Keratinocyte (primary cell): ENCODE measurements at regions not wholly inside any gene's neighbourhood (a gene's known extent, or its start where the extent isn't known, plus 50 kb on each side); places are given as distances from the start of the nearest gene placed in this dataset.
"Not testable (repeated sequence)": the region's sequence is repeated elsewhere in the genome, so short reads cannot be mapped to it uniquely, and the experiment has no call there.

Experiments used
- DNase-seq: peaks from one replicate; pipeline ENCODE4 v3.0.0-alpha.2; 2011; ENCODE audit warnings: low read depth, missing footprints, low spot score
- FAIRE-seq: peaks from 2 replicates; lab custom pipeline; 2011; peaks lifted over from hg19 to GRCh38; lab: Jason Lieb, UNC
- H2AFZ ChIP-seq: 2 replicates; pipeline ENCODE4 v1.6.0; 2012; ENCODE audit warnings: low read length, control low read depth, inconsistent platforms; ENCODE audit not compliant: control insufficient read depth
- H3K27ac ChIP-seq: 2 replicates; pipeline ENCODE4 v1.5.1; 2011; ENCODE audit warnings: low read length; ENCODE audit not compliant: control insufficient read depth, insufficient read depth
- H3K27me3 ChIP-seq: 3 replicates; pipeline ENCODE4 v1.6.0; 2011; ENCODE audit warnings: low read length; ENCODE audit not compliant: control insufficient read depth, insufficient read depth; ENCODE audit errors: extremely low read depth
- H3K36me3 ChIP-seq, 2 experiments: 2 replicates in 1 of 2; 3 replicates in 1 of 2; pipeline ENCODE4 v1.5.1; 2011; ENCODE audit warnings: low read length in 2 of 2, mild to moderate bottlenecking in 1 of 2; ENCODE audit not compliant: control insufficient read depth in 2 of 2, insufficient read depth in 2 of 2; ENCODE audit errors: extremely low read depth in 1 of 2
- H3K4me1 ChIP-seq: 3 replicates; pipeline ENCODE4 v1.5.1; 2011; ENCODE audit warnings: low read length; ENCODE audit not compliant: control insufficient read depth, insufficient read depth; ENCODE audit errors: extremely low read depth
- H3K4me2 ChIP-seq: 3 replicates; pipeline ENCODE4 v1.6.0; 2011; ENCODE audit warnings: low read depth, low read length; ENCODE audit not compliant: control insufficient read depth, insufficient read depth; ENCODE audit errors: extremely low read depth
- H3K4me3 ChIP-seq, 3 experiments: fragments of 200-600 bp in 1 of 3; sonication (generic) in 1 of 3; 2 replicates in 2 of 3; 3 replicates in 1 of 3; pipeline ENCODE4 v1.5.1; 2011 to 2016; ENCODE audit warnings: low read length in 3 of 3, mild to moderate bottlenecking in 3 of 3, control low read depth in 2 of 3, inconsistent platforms in 1 of 3, low read depth in 1 of 3, mixed read lengths in 1 of 3, mixed run types in 1 of 3, moderate library complexity in 1 of 3; ENCODE audit not compliant: control insufficient read depth in 2 of 3, insufficient read depth in 2 of 3; ENCODE audit errors: extremely low read depth in 1 of 3
- H3K79me2 ChIP-seq: 2 replicates; pipeline ENCODE4 v1.6.0; 2012; ENCODE audit warnings: low read length; ENCODE audit not compliant: control insufficient read depth, insufficient read depth
- H3K9ac ChIP-seq: 3 replicates; pipeline ENCODE4 v1.6.0; 2011; ENCODE audit warnings: low read length; ENCODE audit not compliant: control insufficient read depth, insufficient read depth; ENCODE audit errors: extremely low read depth
- H3K9me1 ChIP-seq: 3 replicates; pipeline ENCODE4 v1.6.0; 2011; ENCODE audit warnings: low read length; ENCODE audit not compliant: control insufficient read depth, insufficient read depth; ENCODE audit errors: extremely low read depth
- H3K9me3 ChIP-seq: 2 replicates; pipeline ENCODE4 v1.5.1; 2012; ENCODE audit warnings: low read depth, low read length; ENCODE audit not compliant: control insufficient read depth
- H4K20me1 ChIP-seq: 3 replicates; pipeline ENCODE4 v1.6.0; 2011; ENCODE audit warnings: low read length; ENCODE audit not compliant: control insufficient read depth, insufficient read depth; ENCODE audit errors: extremely low read depth
- EZH2 ChIP-seq: IDR thresholded peaks from one replicate; pipeline ENCODE4 v1.6.1; 2012; ENCODE audit warnings: inconsistent platforms, mild to moderate bottlenecking, low read length, moderate library complexity
- dilution Hi-C: fragments of 300-500 bp; cut with MboI; formaldehyde crosslinking; loops from one replicate; pipeline ENCODE4 v1.7.0; 2020; ENCODE audit warnings: low sequenced_read_pairs; ENCODE audit not compliant: extremely low pct_ligation_motif_present
- TF ChIP-seq, protein P1 (sequence below), 3 experiments: IDR thresholded peaks in 1 of 3; conservative IDR thresholded peaks in 1 of 3; optimal IDR thresholded peaks in 1 of 3; 2 replicates in 2 of 3; 3 replicates in 1 of 3; pipeline versions ENCODE3 to v1.5.1; 2011; ENCODE audit warnings: low read length in 3 of 3, mild to moderate bottlenecking in 3 of 3, moderate library complexity in 2 of 3, control low read depth in 1 of 3, inconsistent platforms in 1 of 3; ENCODE audit not compliant: insufficient read depth in 2 of 3; ENCODE audit errors: extremely low read depth in 1 of 3

DNA sequence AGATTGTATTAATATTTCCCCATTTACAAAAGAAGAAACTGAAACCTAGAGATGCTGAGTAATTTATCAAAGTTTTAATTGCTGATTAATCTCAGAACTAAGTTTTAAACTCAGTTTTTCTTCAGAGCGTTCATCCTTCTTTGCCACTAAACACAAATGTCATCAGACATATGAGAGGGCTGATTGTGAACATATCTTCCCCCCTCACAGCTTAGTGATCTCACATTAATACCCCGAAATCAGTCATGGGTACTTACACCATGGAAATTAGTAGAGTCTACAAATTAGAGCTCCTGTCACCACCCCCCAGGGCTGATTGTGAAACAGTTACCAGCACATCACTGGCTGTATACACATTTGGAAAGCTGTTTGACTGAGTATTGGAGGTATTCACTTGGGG, 189.3 kb upstream of the SGO1 start:
- dilution Hi-C loops: no loop called here
- FAIRE-seq (no peak), DNase-seq (no peak)
- Histone ChIP-seq H3K27ac (no peak overlapping the region), H3K4me2 (no peak overlapping the region), H3K27me3 (no peaks in the 10 kb centered on the region), H3K79me2 (no peaks in the 10 kb centered on the region), H2AFZ (no peak overlapping the region), H3K4me3 (no peak overlapping the region), H3K9me1 (no peaks in the 10 kb centered on the region), H3K9me3 (no peaks in the 10 kb centered on the region), H3K4me1 (no peaks in the 10 kb centered on the region), H4K20me1 (no peaks in the 10 kb centered on the region), H3K36me3 (no peaks in the 10 kb centered on the region), H3K9ac (no peak overlapping the region)
- TF ChIP-seq, protein P1, sequence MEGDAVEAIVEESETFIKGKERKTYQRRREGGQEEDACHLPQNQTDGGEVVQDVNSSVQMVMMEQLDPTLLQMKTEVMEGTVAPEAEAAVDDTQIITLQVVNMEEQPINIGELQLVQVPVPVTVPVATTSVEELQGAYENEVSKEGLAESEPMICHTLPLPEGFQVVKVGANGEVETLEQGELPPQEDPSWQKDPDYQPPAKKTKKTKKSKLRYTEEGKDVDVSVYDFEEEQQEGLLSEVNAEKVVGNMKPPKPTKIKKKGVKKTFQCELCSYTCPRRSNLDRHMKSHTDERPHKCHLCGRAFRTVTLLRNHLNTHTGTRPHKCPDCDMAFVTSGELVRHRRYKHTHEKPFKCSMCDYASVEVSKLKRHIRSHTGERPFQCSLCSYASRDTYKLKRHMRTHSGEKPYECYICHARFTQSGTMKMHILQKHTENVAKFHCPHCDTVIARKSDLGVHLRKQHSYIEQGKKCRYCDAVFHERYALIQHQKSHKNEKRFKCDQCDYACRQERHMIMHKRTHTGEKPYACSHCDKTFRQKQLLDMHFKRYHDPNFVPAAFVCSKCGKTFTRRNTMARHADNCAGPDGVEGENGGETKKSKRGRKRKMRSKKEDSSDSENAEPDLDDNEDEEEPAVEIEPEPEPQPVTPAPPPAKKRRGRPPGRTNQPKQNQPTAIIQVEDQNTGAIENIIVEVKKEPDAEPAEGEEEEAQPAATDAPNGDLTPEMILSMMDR (optimal IDR thresholded peaks at IDR 0.05 in 1 of 3, IDR thresholded peaks at IDR 0.05 in 1 of 3, conservative IDR thresholded peaks at IDR 0.05 in 1 of 3; ENCODE audit: extremely low read depth in 1 of 3, insufficient read depth in 2 of 3, low read length in 3 of 3): no peak
- TF ChIP-seq EZH2: no peak

DNA sequence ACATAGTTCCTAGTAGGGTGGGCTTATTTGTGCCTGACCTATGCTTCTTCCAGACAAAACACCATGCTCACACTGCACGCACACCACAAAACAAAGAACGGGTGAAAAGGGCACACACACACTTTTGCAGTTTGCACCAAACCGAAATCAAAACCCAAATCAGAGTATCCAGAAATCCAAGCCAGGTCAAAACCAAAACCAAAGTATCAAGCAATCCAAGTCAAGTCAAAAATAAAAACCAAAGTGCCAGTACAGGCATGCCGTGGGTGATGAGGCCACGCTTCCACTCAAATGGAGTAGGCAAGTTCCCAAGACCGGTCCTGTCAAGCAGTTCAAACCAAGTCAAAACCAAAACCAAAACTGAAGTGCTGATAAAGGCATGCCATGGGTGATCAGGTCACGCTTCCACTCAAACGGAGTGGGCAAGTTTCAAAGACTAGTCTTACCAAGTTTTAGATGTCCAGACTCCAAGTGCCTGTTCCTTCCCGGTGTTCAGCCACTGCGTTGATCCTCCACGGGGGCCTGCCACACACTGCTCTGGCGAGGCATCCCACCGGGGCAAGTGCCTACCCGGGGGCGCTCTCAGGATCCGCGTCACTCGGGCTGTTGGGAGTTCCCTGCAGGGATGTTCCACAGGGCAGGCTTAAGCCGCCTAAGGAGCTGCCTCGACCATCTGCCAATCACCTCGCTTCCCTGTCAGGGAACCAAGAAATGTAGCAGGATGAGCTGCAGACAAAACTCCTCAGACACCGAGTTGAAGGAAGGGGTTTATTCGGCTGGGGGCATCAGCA, 184.5 kb upstream of the SGO1 start:
- FAIRE-seq, H3K4me3 ChIP-seq, H3K36me3 ChIP-seq, H3K9ac ChIP-seq, H3K9me1 ChIP-seq, H3K79me2 ChIP-seq, H3K27me3 ChIP-seq, dilution Hi-C loops, H2AFZ ChIP-seq, H3K4me2 ChIP-seq, DNase-seq, H3K4me1 ChIP-seq, H3K27ac ChIP-seq, H4K20me1 ChIP-seq, H3K9me3 ChIP-seq: not testable (repeated sequence)

DNA sequence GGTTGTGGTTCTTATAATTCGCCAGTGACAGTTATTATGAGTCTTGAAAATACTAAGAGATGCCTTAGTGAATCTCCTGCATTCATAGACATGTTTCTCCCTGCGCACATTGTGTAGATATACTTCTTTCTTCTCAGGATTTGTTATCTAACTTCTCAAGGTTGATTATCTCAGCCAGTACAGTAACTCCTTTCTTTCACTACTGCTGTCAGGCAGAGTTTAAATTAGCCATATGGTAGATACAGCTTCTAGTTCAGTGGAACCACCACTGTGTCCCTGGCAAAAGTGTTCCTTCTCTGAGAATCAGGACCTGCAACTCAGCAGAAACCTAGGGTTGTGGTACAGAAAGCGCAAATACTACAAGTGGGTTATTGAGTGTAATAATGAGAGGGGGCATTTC, 175.0 kb upstream of the SGO1 start:
- Histone ChIP-seq H3K4me1 (no peaks in the 10 kb centered on the region), H3K36me3 (no peaks in the 10 kb centered on the region), H3K4me2 (no peak overlapping the region), H3K9ac (no peak overlapping the region), H2AFZ (no peak overlapping the region), H3K4me3 (no peak overlapping the region), H3K27me3 (no peaks in the 10 kb centered on the region), H4K20me1 (no peaks in the 10 kb centered on the region), H3K9me3 (no peaks in the 10 kb centered on the region), H3K79me2 (no peaks in the 10 kb centered on the region), H3K9me1 (no peaks in the 10 kb centered on the region), H3K27ac (no peak overlapping the region)
- dilution Hi-C loops: no loop called here
- FAIRE-seq (no peak), DNase-seq (no peak)
- no peak for TF ChIP-seq EZH2
- TF ChIP-seq, protein P1 (optimal IDR thresholded peaks at IDR 0.05 in 1 of 3, IDR thresholded peaks at IDR 0.05 in 1 of 3, conservative IDR thresholded peaks at IDR 0.05 in 1 of 3; ENCODE audit: extremely low read depth in 1 of 3, insufficient read depth in 2 of 3, low read length in 3 of 3): no peak
